ENCODE measurements at regions not wholly inside any gene's neighbourhood (a gene's known extent, or its start where the extent isn't known, plus 50 kb on each side); places are given as distances from the start of the nearest gene placed in this dataset.
A peak's percentile ranks its signal among the peaks of the same experiment; 100 is the strongest.

DNA sequence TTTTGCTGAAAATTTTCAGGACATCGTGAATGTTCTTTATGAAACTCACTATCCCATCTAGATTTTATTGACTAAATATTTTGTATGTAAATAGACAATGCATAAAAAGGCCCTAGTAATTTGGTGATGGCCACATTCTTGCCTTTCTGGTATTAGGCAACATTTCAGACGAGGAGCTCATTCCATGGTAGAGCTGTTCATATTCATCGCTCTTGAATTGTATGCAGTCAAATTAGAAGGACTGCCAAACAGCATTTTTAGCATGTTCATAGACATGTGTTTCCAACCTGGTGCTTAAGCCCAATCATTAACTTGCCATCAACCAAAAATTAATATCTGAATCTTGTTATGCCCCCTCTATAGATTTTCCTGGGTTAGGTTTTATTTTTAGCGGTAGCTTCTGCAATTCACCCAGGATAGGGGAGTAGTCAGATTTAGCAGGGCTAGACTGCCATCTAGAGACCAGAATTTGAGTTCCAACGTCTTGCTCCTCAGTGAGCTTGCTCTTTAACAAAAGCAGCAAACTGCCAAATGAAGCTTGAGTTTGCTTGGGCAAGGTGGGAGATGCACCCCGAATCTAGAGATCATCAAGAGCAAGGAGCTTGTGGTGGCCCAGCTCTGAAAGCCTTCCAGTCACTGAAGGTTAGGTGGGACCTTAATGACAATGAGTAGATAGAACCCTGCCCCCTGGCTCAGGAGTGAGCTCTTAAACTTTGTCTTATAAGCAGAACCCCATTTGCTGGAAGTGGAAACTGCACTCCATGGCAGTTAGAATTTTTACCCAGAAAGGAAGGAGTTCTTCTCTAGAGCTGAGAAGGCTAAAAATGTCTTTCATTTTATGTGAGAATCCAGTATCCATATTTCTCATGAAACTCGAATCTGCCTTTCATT, 456.2 kb downstream of the RASEF start:
- ChIA-PET CTCF (interaction anchor here (0.6 kb wide), 2 partner anchors 940 to 1143 kb away, joined by 3 to 4 read pairs; no protein-coding TSS in a partner anchor), POLR2A (ENCODE audit: unreplicated experiment) (interaction anchor here (0.7 kb wide), 1 partner anchor 916 kb away, joined by 4 read pairs; no protein-coding TSS in a partner anchor)
- H3K9ac ChIP-seq (ENCODE audit: low read length), result no peak overlapping the region
- intact Hi-C loops (cut with micrococcal nuclease), result loop anchor here (1.0 to 10.0 kb wide), 2 partner anchors 355 to 922 kb away; partner anchors contain the start of gene TLE1
- no peaks in the 10 kb centered on the region for H3K36me3 ChIP-seq (ENCODE audit: low read depth, low read length)
- DNase-seq (peak; percentile 77), ATAC-seq (peak; percentile 54)
- H2AFZ ChIP-seq (ENCODE audit: low read length), result no peak overlapping the region; the same call in 1 of the 2 replicates
- no peaks in the 10 kb centered on the region for H3K27me3 ChIP-seq (ENCODE audit: low read length)
- peaks cover 3% of the 10 kb centered on the region; the same call in 1 of the 2 replicates for H3K4me1 ChIP-seq (ENCODE audit: insufficient read depth, low read length)
- no TSS peak for BruUV-seq (replicated peaks)
- no peaks in the 10 kb centered on the region for H3F3A ChIP-seq (ENCODE audit: low read length, unreplicated experiment)
- H3K9me2 ChIP-seq (replicated peaks; ENCODE audit: low read length), result no peaks in the 10 kb centered on the region
- no peaks in the 10 kb centered on the region for H3K79me2 ChIP-seq (ENCODE audit: low read length)
- H3K9me3 ChIP-seq (ENCODE audit: low read length), result no peaks in the 10 kb centered on the region
- TF ChIP-seq EZH2 (IDR thresholded peaks at IDR 0.05; ENCODE audit: low read length, unreplicated experiment) (no peak), EZH2phosphoT487 (IDR thresholded peaks at IDR 0.05; ENCODE audit: borderline replicate concordance, low read length) (no peak)
- TF ChIP-seq, protein P1, sequence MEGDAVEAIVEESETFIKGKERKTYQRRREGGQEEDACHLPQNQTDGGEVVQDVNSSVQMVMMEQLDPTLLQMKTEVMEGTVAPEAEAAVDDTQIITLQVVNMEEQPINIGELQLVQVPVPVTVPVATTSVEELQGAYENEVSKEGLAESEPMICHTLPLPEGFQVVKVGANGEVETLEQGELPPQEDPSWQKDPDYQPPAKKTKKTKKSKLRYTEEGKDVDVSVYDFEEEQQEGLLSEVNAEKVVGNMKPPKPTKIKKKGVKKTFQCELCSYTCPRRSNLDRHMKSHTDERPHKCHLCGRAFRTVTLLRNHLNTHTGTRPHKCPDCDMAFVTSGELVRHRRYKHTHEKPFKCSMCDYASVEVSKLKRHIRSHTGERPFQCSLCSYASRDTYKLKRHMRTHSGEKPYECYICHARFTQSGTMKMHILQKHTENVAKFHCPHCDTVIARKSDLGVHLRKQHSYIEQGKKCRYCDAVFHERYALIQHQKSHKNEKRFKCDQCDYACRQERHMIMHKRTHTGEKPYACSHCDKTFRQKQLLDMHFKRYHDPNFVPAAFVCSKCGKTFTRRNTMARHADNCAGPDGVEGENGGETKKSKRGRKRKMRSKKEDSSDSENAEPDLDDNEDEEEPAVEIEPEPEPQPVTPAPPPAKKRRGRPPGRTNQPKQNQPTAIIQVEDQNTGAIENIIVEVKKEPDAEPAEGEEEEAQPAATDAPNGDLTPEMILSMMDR (conservative IDR thresholded peaks at IDR 0.05; ENCODE audit: low read depth, low read length), result peak; percentile 74
- H4K20me1 ChIP-seq (ENCODE audit: low read length), result no peaks in the 10 kb centered on the region
- peak overlapping the region; percentile 74 for H3K4me2 ChIP-seq (ENCODE audit: low read length)
- H3K4me3 ChIP-seq (ENCODE audit: low read length), result peak overlapping the region; percentile 43; the same call in 1 of the 2 replicates
- no peak overlapping the region for H3K27ac ChIP-seq (ENCODE audit: low read length)

DNA sequence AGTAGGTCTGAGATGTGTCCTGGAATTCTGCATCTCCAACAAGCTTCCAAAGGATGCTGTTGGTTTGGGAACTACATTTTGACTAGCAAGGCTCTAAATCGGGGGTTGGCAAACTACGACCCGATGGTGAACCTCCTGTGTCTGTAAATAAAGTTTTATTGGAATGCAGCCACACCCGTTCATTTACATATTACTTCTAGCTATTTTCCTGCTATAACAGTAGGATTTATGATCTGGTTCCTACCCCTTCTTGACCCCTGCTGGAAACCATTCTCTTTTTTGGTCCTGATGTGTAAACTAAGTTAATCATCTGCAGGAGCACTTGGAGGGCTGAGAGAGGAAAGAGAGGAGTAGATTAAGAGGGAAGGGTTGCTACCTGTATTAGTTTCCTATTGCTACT, 454.5 kb downstream of the RASEF start:
- TF ChIP-seq EZH2phosphoT487 (IDR thresholded peaks at IDR 0.05; ENCODE audit: borderline replicate concordance, low read length) (no peak), EZH2 (IDR thresholded peaks at IDR 0.05; ENCODE audit: low read length, unreplicated experiment) (no peak)
- TF ChIP-seq, protein P1 (conservative IDR thresholded peaks at IDR 0.05; ENCODE audit: low read depth, low read length), result no peak
- DNase-seq (no peak), ATAC-seq (no peak)
- no peak overlapping the region for H3K9ac ChIP-seq (ENCODE audit: low read length)
- ChIA-PET CTCF (no interaction called here), POLR2A (ENCODE audit: unreplicated experiment) (no interaction called here)
- H3K9me3 ChIP-seq (ENCODE audit: low read length), result no peaks in the 10 kb centered on the region
- no peak overlapping the region for H2AFZ ChIP-seq (ENCODE audit: low read length)
- no peaks in the 10 kb centered on the region for H3K36me3 ChIP-seq (ENCODE audit: low read depth, low read length)
- no TSS peak for BruUV-seq (replicated peaks)
- no peaks in the 10 kb centered on the region for H3F3A ChIP-seq (ENCODE audit: low read length, unreplicated experiment)
- no peak overlapping the region for H3K4me2 ChIP-seq (ENCODE audit: low read length)
- H3K79me2 ChIP-seq (ENCODE audit: low read length), result no peaks in the 10 kb centered on the region
- H3K9me2 ChIP-seq (replicated peaks; ENCODE audit: low read length), result no peaks in the 10 kb centered on the region
- no peaks in the 10 kb centered on the region for H4K20me1 ChIP-seq (ENCODE audit: low read length)
- H3K27me3 ChIP-seq (ENCODE audit: low read length), result no peaks in the 10 kb centered on the region
- no peak overlapping the region for H3K27ac ChIP-seq (ENCODE audit: low read length)
- intact Hi-C loops (cut with micrococcal nuclease), result loop anchor here (10.0 kb wide), 1 partner anchor 924 kb away; the partner anchor contains the start of gene TLE1
- H3K4me3 ChIP-seq (ENCODE audit: low read length), result no peak overlapping the region
- peaks cover 3% of the 10 kb centered on the region; the same call in 1 of the 2 replicates for H3K4me1 ChIP-seq (ENCODE audit: insufficient read depth, low read length)

DNA sequence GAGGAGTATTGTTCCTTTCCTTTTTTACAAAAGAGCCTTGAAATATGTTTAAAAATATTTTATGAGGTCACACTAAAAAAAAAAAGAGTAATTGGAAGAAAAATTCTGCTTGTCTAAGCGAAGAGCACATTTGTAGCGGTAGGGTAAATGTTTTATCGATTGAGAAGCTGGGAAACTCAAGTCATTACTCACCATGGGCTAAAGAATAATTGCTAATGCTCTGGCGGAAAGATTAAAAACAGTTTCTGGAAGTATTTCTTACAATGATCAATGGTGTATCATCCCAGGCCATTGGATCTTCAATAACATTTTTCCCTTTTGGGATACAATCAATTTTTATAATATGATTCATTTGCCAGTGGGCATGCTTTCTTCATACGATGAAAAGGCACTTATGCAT, 450.0 kb downstream of the RASEF start:
- Histone ChIP-seq H3K79me2 (ENCODE audit: low read length) (no peaks in the 10 kb centered on the region), H3K27me3 (ENCODE audit: low read length) (no peaks in the 10 kb centered on the region), H3K36me3 (ENCODE audit: low read depth, low read length) (no peaks in the 10 kb centered on the region), H3K9me2 (replicated peaks; ENCODE audit: low read length) (no peaks in the 10 kb centered on the region), H3K9me3 (ENCODE audit: low read length) (no peaks in the 10 kb centered on the region), H3F3A (ENCODE audit: low read length, unreplicated experiment) (no peaks in the 10 kb centered on the region), H3K4me1 (ENCODE audit: insufficient read depth, low read length) (no peaks in the 10 kb centered on the region), H3K4me2 (ENCODE audit: low read length) (no peak overlapping the region), H3K9ac (ENCODE audit: low read length) (no peak overlapping the region), H3K4me3 (ENCODE audit: low read length) (no peak overlapping the region), H3K27ac (ENCODE audit: low read length) (no peak overlapping the region), H2AFZ (ENCODE audit: low read length) (no peak overlapping the region), H4K20me1 (ENCODE audit: low read length) (no peaks in the 10 kb centered on the region)
- no TSS peak for BruUV-seq (replicated peaks)
- POLR2A ChIA-PET (ENCODE audit: unreplicated experiment), result no interaction called here
- no peak for DNase-seq
- TF ChIP-seq, protein P1 (conservative IDR thresholded peaks at IDR 0.05; ENCODE audit: low read depth, low read length), result no peak
- TF ChIP-seq EZH2phosphoT487 (IDR thresholded peaks at IDR 0.05; ENCODE audit: borderline replicate concordance, low read length) (no peak), EZH2 (IDR thresholded peaks at IDR 0.05; ENCODE audit: low read length, unreplicated experiment) (no peak)
- intact Hi-C loops (cut with micrococcal nuclease), result no loop called here
- CTCF ChIA-PET, result no interaction called here
- no peak for ATAC-seq

All from PC-3 (cell line).